ENCODE measurements at regions not wholly inside any gene's neighbourhood (a gene's known extent, or its start where the extent isn't known, plus 50 kb on each side); places are given as distances from the start of the nearest gene placed in this dataset.

DNA sequence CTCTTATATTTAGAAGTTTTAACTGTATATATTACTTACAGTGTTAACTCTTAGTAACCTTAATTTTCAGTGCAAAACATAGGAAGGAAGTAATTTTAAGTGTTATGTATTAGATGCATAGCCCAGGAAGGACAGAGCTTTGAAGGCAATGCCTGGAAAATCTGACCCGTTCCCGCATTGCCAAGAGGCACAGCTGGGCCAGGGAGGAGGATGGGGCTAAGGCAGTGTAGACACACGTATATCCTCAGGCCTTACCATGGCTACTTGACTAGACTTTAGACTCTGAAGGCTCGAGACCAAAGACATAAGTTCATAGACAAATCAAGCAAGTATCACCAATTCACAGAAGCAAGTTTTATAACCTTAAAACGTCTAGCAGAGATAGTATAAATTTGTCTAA is 1944.2 kb downstream of the OLFM4 start:
- Mint-ChIP-seq H3K36me3 (ENCODE audit: low read depth, unreplicated experiment) (no peaks in the 10 kb centered on the region), H3K27ac (ENCODE audit: unreplicated experiment) (no peak overlapping the region), H3K27me3 (ENCODE audit: low read depth, unreplicated experiment) (peaks cover 5% of the 10 kb centered on the region), H3K4me3 (ENCODE audit: unreplicated experiment) (no peak overlapping the region), H3K4me1 (ENCODE audit: low read depth, unreplicated experiment) (no peaks in the 10 kb centered on the region), H3K9me3 (ENCODE audit: unreplicated experiment) (no peaks in the 10 kb centered on the region)
- H3K36me3 ChIP-seq (ENCODE audit: insufficient read depth, low read length), result no peaks in the 10 kb centered on the region
- H4K20me1 ChIP-seq (ENCODE audit: insufficient read depth, low read length), result no peaks in the 10 kb centered on the region
- no peak overlapping the region for H3K4me3 ChIP-seq (ENCODE audit: insufficient read depth, low read depth, low read length)
- no peak overlapping the region for H3K27ac ChIP-seq (ENCODE audit: low read depth, low read length)
- H2AFZ ChIP-seq (ENCODE audit: low read depth, low read length), result no peak overlapping the region
- H3K79me2 ChIP-seq (ENCODE audit: insufficient read depth, low read length), result no peaks in the 10 kb centered on the region
- no peak overlapping the region for H3K9ac ChIP-seq (ENCODE audit: low read length)
- no peak for FAIRE-seq
- peaks cover 2% of the 10 kb centered on the region for H3K9me3 ChIP-seq (ENCODE audit: insufficient read depth, low read depth, low read length)
- no peaks in the 10 kb centered on the region for H3K27me3 ChIP-seq (ENCODE audit: insufficient read depth, low read length)
- no peak overlapping the region for H3K4me2 ChIP-seq (ENCODE audit: low read length)
- H3K4me1 ChIP-seq (ENCODE audit: insufficient read depth, low read length), result no peaks in the 10 kb centered on the region
- TF ChIP-seq, protein P1, sequence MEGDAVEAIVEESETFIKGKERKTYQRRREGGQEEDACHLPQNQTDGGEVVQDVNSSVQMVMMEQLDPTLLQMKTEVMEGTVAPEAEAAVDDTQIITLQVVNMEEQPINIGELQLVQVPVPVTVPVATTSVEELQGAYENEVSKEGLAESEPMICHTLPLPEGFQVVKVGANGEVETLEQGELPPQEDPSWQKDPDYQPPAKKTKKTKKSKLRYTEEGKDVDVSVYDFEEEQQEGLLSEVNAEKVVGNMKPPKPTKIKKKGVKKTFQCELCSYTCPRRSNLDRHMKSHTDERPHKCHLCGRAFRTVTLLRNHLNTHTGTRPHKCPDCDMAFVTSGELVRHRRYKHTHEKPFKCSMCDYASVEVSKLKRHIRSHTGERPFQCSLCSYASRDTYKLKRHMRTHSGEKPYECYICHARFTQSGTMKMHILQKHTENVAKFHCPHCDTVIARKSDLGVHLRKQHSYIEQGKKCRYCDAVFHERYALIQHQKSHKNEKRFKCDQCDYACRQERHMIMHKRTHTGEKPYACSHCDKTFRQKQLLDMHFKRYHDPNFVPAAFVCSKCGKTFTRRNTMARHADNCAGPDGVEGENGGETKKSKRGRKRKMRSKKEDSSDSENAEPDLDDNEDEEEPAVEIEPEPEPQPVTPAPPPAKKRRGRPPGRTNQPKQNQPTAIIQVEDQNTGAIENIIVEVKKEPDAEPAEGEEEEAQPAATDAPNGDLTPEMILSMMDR (IDR thresholded peaks at IDR 0.05; ENCODE audit: insufficient read depth, low read depth, low read length), result no peak
- no peak for TF ChIP-seq EZH2 (IDR thresholded peaks at IDR 0.05; ENCODE audit: insufficient read depth, low read length)
- DNase-seq (ENCODE audit: low read depth), result no peak

DNA sequence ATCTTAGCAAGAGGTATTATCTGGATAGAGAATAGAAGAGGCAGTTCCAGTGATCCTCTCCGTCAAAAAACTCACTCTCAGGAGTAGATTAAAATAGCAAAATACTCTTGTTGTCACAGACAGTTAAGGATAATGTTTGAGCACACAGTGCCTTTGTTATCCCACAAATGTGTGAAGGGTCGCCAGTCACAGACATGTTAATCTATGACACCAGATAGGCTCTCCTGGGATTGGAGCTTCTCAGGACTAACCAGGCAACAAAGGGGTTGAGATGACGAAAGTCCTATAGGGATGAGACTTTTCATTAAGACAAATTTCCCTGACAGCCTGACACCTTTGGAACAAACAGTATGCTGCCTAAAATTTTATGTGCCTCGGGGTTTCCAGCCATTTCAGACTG is 1947.1 kb downstream of the OLFM4 start:
- H3K27ac ChIP-seq (ENCODE audit: low read depth, low read length), result no peak overlapping the region
- no peak overlapping the region for H3K4me3 ChIP-seq (ENCODE audit: insufficient read depth, low read depth, low read length)
- Mint-ChIP-seq H3K27me3 (ENCODE audit: low read depth, unreplicated experiment) (peaks cover 5% of the 10 kb centered on the region), H3K4me3 (ENCODE audit: unreplicated experiment) (no peak overlapping the region), H3K36me3 (ENCODE audit: low read depth, unreplicated experiment) (no peaks in the 10 kb centered on the region), H3K9me3 (ENCODE audit: unreplicated experiment) (no peaks in the 10 kb centered on the region), H3K4me1 (ENCODE audit: low read depth, unreplicated experiment) (peaks cover 4% of the 10 kb centered on the region), H3K27ac (ENCODE audit: unreplicated experiment) (no peak overlapping the region)
- no peak overlapping the region for H2AFZ ChIP-seq (ENCODE audit: low read depth, low read length)
- DNase-seq (ENCODE audit: low read depth), result no peak
- H3K36me3 ChIP-seq (ENCODE audit: insufficient read depth, low read length), result no peaks in the 10 kb centered on the region
- H3K9ac ChIP-seq (ENCODE audit: low read length), result no peak overlapping the region
- H3K4me2 ChIP-seq (ENCODE audit: low read length), result no peak overlapping the region
- no peaks in the 10 kb centered on the region for H3K27me3 ChIP-seq (ENCODE audit: insufficient read depth, low read length)
- no peak for TF ChIP-seq EZH2 (IDR thresholded peaks at IDR 0.05; ENCODE audit: insufficient read depth, low read length)
- TF ChIP-seq, protein P1 (IDR thresholded peaks at IDR 0.05; ENCODE audit: insufficient read depth, low read depth, low read length), result no peak
- peaks cover 2% of the 10 kb centered on the region for H3K9me3 ChIP-seq (ENCODE audit: insufficient read depth, low read depth, low read length)
- H4K20me1 ChIP-seq (ENCODE audit: insufficient read depth, low read length), result no peaks in the 10 kb centered on the region
- no peak for FAIRE-seq
- H3K79me2 ChIP-seq (ENCODE audit: insufficient read depth, low read length), result no peaks in the 10 kb centered on the region
- H3K4me1 ChIP-seq (ENCODE audit: insufficient read depth, low read length), result no peaks in the 10 kb centered on the region

DNA sequence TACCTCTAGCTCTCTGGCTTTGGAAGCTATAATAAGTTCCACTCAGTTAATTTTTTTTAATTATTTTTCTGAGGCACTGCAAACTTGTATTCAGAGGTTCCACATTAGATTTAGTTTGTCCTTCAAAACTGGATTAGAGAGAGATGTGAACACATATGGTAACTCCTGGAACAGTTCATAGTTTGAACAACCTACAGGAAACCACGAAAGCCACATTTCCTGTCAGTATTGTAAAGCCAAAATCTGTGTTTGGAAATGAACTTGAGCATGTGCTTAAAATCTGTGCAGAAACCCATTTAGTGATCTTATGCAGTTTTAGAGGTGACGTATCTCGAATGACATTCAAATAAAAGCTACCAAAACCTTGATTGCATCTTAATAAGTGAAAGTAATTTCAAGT is 1952.0 kb downstream of the OLFM4 start:
- Mint-ChIP-seq H3K4me1 (ENCODE audit: low read depth, unreplicated experiment) (peaks cover 8% of the 10 kb centered on the region), H3K27ac (ENCODE audit: unreplicated experiment) (no peak overlapping the region), H3K36me3 (ENCODE audit: low read depth, unreplicated experiment) (no peaks in the 10 kb centered on the region), H3K27me3 (ENCODE audit: low read depth, unreplicated experiment) (peaks cover 8% of the 10 kb centered on the region), H3K9me3 (ENCODE audit: unreplicated experiment) (no peaks in the 10 kb centered on the region), H3K4me3 (ENCODE audit: unreplicated experiment) (no peak overlapping the region)
- no peak overlapping the region for H3K9ac ChIP-seq (ENCODE audit: low read length)
- no peaks in the 10 kb centered on the region for H3K4me1 ChIP-seq (ENCODE audit: insufficient read depth, low read length)
- H3K36me3 ChIP-seq (ENCODE audit: insufficient read depth, low read length), result no peaks in the 10 kb centered on the region
- DNase-seq (ENCODE audit: low read depth) (no peak), FAIRE-seq (no peak)
- no peaks in the 10 kb centered on the region for H4K20me1 ChIP-seq (ENCODE audit: insufficient read depth, low read length)
- no peaks in the 10 kb centered on the region for H3K27me3 ChIP-seq (ENCODE audit: insufficient read depth, low read length)
- H3K4me2 ChIP-seq (ENCODE audit: low read length), result no peak overlapping the region
- H3K9me3 ChIP-seq (ENCODE audit: insufficient read depth, low read depth, low read length), result no peaks in the 10 kb centered on the region
- no peaks in the 10 kb centered on the region for H3K79me2 ChIP-seq (ENCODE audit: insufficient read depth, low read length)
- no peak overlapping the region for H3K27ac ChIP-seq (ENCODE audit: low read depth, low read length)
- TF ChIP-seq EZH2 (IDR thresholded peaks at IDR 0.05; ENCODE audit: insufficient read depth, low read length), result no peak
- TF ChIP-seq, protein P1 (IDR thresholded peaks at IDR 0.05; ENCODE audit: insufficient read depth, low read depth, low read length), result no peak
- H3K4me3 ChIP-seq (ENCODE audit: insufficient read depth, low read depth, low read length), result no peak overlapping the region
- no peak overlapping the region for H2AFZ ChIP-seq (ENCODE audit: low read depth, low read length)

Measured in astrocyte (in vitro differentiated cells and primary cell).